ENCODE measurements at regions not wholly inside any gene's neighbourhood (a gene's known extent, or its start where the extent isn't known, plus 50 kb on each side); places are given as distances from the start of the nearest gene placed in this dataset.
"Not testable (repeated sequence)": the region's sequence is repeated elsewhere in the genome, so short reads cannot be mapped to it uniquely, and the experiment has no call there.

- H3K4me3 Mint-ChIP-seq, result no peak overlapping the region
- no peaks in the 10 kb centered on the region for H3K36me3 Mint-ChIP-seq (ENCODE audit: low read depth)
- no peaks in the 10 kb centered on the region for H3K4me1 Mint-ChIP-seq (ENCODE audit: low read depth)
- H3K27ac Mint-ChIP-seq, result no peak overlapping the region
- intact Hi-C loops (cut with micrococcal nuclease), result no loop called here
- H3K27me3 Mint-ChIP-seq (ENCODE audit: insufficient read depth), result no peaks in the 10 kb centered on the region
- DNase-seq (ENCODE audit: low spot score), result no peak
- H3K9me3 Mint-ChIP-seq, result peaks cover 27% of the 10 kb centered on the region
Observed at GRCh38 chr13:62207388-62207787, 791.7 kb upstream of the PCDH20 start.

- intact Hi-C loops (cut with micrococcal nuclease), result no loop called here
- Mint-ChIP-seq H3K9me3 (peaks cover 27% of the 10 kb centered on the region), H3K4me1 (ENCODE audit: low read depth) (no peaks in the 10 kb centered on the region), H3K27ac (no peak overlapping the region), H3K27me3 (ENCODE audit: insufficient read depth) (no peaks in the 10 kb centered on the region), H3K4me3 (no peak overlapping the region), H3K36me3 (ENCODE audit: low read depth) (no peaks in the 10 kb centered on the region)
- no peak for DNase-seq (ENCODE audit: low spot score)
Observed at GRCh38 chr13:62206165-62206564, 790.5 kb upstream of the PCDH20 start.

- Mint-ChIP-seq H3K4me1 (ENCODE audit: low read depth) (no peaks in the 10 kb centered on the region), H3K27me3 (ENCODE audit: insufficient read depth) (no peaks in the 10 kb centered on the region), H3K4me3 (no peak overlapping the region), H3K36me3 (ENCODE audit: low read depth) (no peaks in the 10 kb centered on the region), H3K27ac (no peak overlapping the region), H3K9me3 (peaks cover 29% of the 10 kb centered on the region)
- DNase-seq (ENCODE audit: low spot score), result no peak
- intact Hi-C loops (cut with micrococcal nuclease), result no loop called here
Observed at GRCh38 chr13:62205273-62205672, 789.6 kb upstream of the PCDH20 start.

DNA sequence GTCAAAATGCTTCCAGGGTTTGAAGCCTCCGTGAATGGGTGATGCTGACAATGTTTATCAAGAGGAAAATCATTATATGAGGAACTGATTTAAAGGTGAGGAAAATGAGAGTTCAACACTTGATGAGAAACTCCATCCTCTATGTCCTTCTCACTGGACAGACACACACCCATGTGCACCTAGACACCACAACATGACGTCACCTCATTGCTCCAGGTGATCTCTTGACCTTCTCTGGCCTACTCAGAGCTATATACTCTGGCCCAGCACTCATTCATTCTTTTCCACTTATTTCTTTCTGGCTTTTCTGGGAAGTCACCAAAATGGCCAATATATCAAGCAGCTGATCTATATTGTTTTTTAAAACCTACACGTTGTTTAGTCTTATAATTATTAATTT lies 778.7 kb upstream of the PCDH20 start:
- Mint-ChIP-seq H3K4me3 (no peak overlapping the region), H3K27me3 (ENCODE audit: insufficient read depth) (no peaks in the 10 kb centered on the region), H3K36me3 (ENCODE audit: low read depth) (no peaks in the 10 kb centered on the region)

GRCh38 chr13:62193919-62194318 lies 778.3 kb upstream of the PCDH20 start:
- DNase-seq (ENCODE audit: low spot score), result no peak
- intact Hi-C loops (cut with micrococcal nuclease), result no loop called here
- Mint-ChIP-seq H3K27me3 (ENCODE audit: insufficient read depth) (no peaks in the 10 kb centered on the region), H3K27ac (no peak overlapping the region), H3K9me3 (peaks cover 4% of the 10 kb centered on the region), H3K36me3 (ENCODE audit: low read depth) (no peaks in the 10 kb centered on the region), H3K4me1 (ENCODE audit: low read depth) (no peaks in the 10 kb centered on the region), H3K4me3 (no peak overlapping the region)

More for the DNA sequence above, 778.7 kb upstream of the PCDH20 start:
- Mint-ChIP-seq H3K27ac (no peak overlapping the region), H3K9me3 (peaks cover 4% of the 10 kb centered on the region), H3K4me1 (ENCODE audit: low read depth) (no peaks in the 10 kb centered on the region)
- intact Hi-C loops (cut with micrococcal nuclease), result no loop called here
- no peak for DNase-seq (ENCODE audit: low spot score)

GRCh38 chr13:62185631-62186255 lies 770.1 kb upstream of the PCDH20 start:
- Mint-ChIP-seq H3K4me1 (ENCODE audit: low read depth) (no peaks in the 10 kb centered on the region), H3K36me3 (ENCODE audit: low read depth) (no peaks in the 10 kb centered on the region), H3K27ac (no peak overlapping the region), H3K4me3 (no peak overlapping the region), H3K27me3 (ENCODE audit: insufficient read depth) (no peaks in the 10 kb centered on the region), H3K9me3 (peaks cover 5% of the 10 kb centered on the region)
- intact Hi-C loops (cut with micrococcal nuclease), result no loop called here
- DNase-seq (ENCODE audit: low spot score), result no peak

DNA sequence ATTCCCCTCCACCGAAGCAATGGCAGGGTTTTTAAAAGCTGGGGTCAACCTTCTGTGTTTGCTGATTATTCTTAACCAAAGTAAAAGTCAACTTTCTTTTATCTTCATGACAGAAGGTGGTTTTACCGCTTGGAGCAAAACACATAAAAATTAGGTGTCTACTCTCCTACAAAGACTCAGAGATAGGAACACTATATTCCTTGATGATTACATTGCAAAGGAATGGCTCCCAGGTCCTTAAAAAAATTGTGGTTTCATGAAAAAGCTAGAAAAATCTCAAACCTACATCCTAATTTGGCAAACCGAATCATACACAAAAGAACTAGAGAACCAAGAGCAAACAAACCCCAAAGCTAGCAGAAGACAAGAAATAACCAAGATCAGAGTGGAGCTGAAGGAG lies 760.4 kb upstream of the PCDH20 start:
- H3K36me3 Mint-ChIP-seq (ENCODE audit: low read depth), result no peaks in the 10 kb centered on the region
- intact Hi-C loops (cut with micrococcal nuclease), result no loop called here
- H3K4me1 Mint-ChIP-seq (ENCODE audit: low read depth), result no peaks in the 10 kb centered on the region
- no peak overlapping the region for H3K27ac Mint-ChIP-seq
- no peaks in the 10 kb centered on the region for H3K27me3 Mint-ChIP-seq (ENCODE audit: insufficient read depth)
- peaks cover 4% of the 10 kb centered on the region for H3K9me3 Mint-ChIP-seq
- no peak for DNase-seq (ENCODE audit: low spot score)
- no peak overlapping the region for H3K4me3 Mint-ChIP-seq

GRCh38 chr13:62173958-62174357 lies 758.3 kb upstream of the PCDH20 start:
- no peak for DNase-seq (ENCODE audit: low spot score)

GRCh38 chr13:62171697-62172096 lies 756.0 kb upstream of the PCDH20 start:
- no peak overlapping the region for H3K4me3 Mint-ChIP-seq
- H3K36me3 Mint-ChIP-seq (ENCODE audit: low read depth), result no peaks in the 10 kb centered on the region
- no peaks in the 10 kb centered on the region for H3K4me1 Mint-ChIP-seq (ENCODE audit: low read depth)
- no peaks in the 10 kb centered on the region for H3K27me3 Mint-ChIP-seq (ENCODE audit: insufficient read depth)
- H3K9me3 Mint-ChIP-seq, result peaks cover 4% of the 10 kb centered on the region
- no peak for DNase-seq (ENCODE audit: low spot score)
- intact Hi-C loops (cut with micrococcal nuclease), result no loop called here
- no peak overlapping the region for H3K27ac Mint-ChIP-seq

More at GRCh38 chr13:62173958-62174357, 758.3 kb upstream of the PCDH20 start:
- H3K4me1 Mint-ChIP-seq (ENCODE audit: low read depth), result no peaks in the 10 kb centered on the region
- peaks cover 8% of the 10 kb centered on the region for H3K9me3 Mint-ChIP-seq
- intact Hi-C loops (cut with micrococcal nuclease), result no loop called here
- H3K27ac Mint-ChIP-seq, result no peak overlapping the region
- H3K36me3 Mint-ChIP-seq (ENCODE audit: low read depth), result no peaks in the 10 kb centered on the region
- no peaks in the 10 kb centered on the region for H3K27me3 Mint-ChIP-seq (ENCODE audit: insufficient read depth)
- no peak overlapping the region for H3K4me3 Mint-ChIP-seq

GRCh38 chr13:62168891-62169290 lies 753.2 kb upstream of the PCDH20 start:
- no peaks in the 10 kb centered on the region for H3K27me3 Mint-ChIP-seq (ENCODE audit: insufficient read depth)
- no peaks in the 10 kb centered on the region for H3K36me3 Mint-ChIP-seq (ENCODE audit: low read depth)

GRCh38 chr13:62167650-62168172 lies 752.1 kb upstream of the PCDH20 start:
- Mint-ChIP-seq H3K9me3 (peaks cover 4% of the 10 kb centered on the region), H3K27ac (no peak overlapping the region), H3K27me3 (ENCODE audit: insufficient read depth) (no peaks in the 10 kb centered on the region), H3K36me3 (ENCODE audit: low read depth) (no peaks in the 10 kb centered on the region), H3K4me3 (no peak overlapping the region), H3K4me1 (ENCODE audit: low read depth) (no peaks in the 10 kb centered on the region)
- intact Hi-C loops (cut with micrococcal nuclease), result no loop called here
- no peak for DNase-seq (ENCODE audit: low spot score)

More at GRCh38 chr13:62168891-62169290, 753.2 kb upstream of the PCDH20 start:
- Mint-ChIP-seq H3K4me1 (ENCODE audit: low read depth) (no peaks in the 10 kb centered on the region), H3K27ac (no peak overlapping the region), H3K4me3 (no peak overlapping the region), H3K9me3 (peaks cover 4% of the 10 kb centered on the region)
- DNase-seq (ENCODE audit: low spot score), result no peak
- intact Hi-C loops (cut with micrococcal nuclease), result no loop called here

DNA sequence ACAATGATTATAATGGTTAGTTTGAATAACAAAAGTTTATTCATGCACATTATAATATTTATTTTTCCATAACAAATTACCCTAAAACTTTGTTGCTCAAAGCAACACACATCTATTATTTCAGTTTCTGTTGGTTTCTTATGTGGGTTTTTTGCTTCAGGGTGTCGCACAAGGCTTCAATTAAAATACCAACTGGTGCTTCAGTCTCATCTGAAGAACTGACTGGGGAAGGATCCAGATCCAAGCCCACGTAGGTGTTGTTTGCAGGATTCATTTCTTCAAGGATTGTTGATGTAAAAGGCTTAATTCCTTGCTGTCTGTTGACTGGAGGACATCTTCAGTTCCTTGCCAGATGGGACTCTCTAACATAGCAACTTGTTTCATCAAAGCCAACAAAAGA lies 747.2 kb upstream of the PCDH20 start:
- intact Hi-C loops (cut with micrococcal nuclease), result no loop called here
- Mint-ChIP-seq H3K4me3 (no peak overlapping the region), H3K27ac (no peak overlapping the region)

GRCh38 chr13:62158520-62158919 lies 742.9 kb upstream of the PCDH20 start:
- Mint-ChIP-seq H3K4me1 (ENCODE audit: low read depth) (no peaks in the 10 kb centered on the region), H3K9me3 (peaks cover 9% of the 10 kb centered on the region), H3K36me3 (ENCODE audit: low read depth) (no peaks in the 10 kb centered on the region), H3K4me3 (no peak overlapping the region), H3K27ac (no peak overlapping the region), H3K27me3 (ENCODE audit: insufficient read depth) (no peaks in the 10 kb centered on the region)
- DNase-seq (ENCODE audit: low spot score), result no peak
- intact Hi-C loops (cut with micrococcal nuclease), result no loop called here

More for the DNA sequence above, 747.2 kb upstream of the PCDH20 start:
- H3K36me3 Mint-ChIP-seq (ENCODE audit: low read depth), result no peaks in the 10 kb centered on the region
- no peaks in the 10 kb centered on the region for H3K4me1 Mint-ChIP-seq (ENCODE audit: low read depth)
- H3K9me3 Mint-ChIP-seq, result no peaks in the 10 kb centered on the region
- no peak for DNase-seq (ENCODE audit: low spot score)
- no peaks in the 10 kb centered on the region for H3K27me3 Mint-ChIP-seq (ENCODE audit: insufficient read depth)

GRCh38 chr13:62151724-62152123 lies 736.1 kb upstream of the PCDH20 start:
- DNase-seq (ENCODE audit: low spot score); intact Hi-C loops (cut with micrococcal nuclease); H3K27ac Mint-ChIP-seq; H3K36me3 Mint-ChIP-seq (ENCODE audit: low read depth); H3K4me3 Mint-ChIP-seq; H3K4me1 Mint-ChIP-seq (ENCODE audit: low read depth); H3K27me3 Mint-ChIP-seq (ENCODE audit: insufficient read depth): not testable (repeated sequence)
- H3K9me3 Mint-ChIP-seq, result peaks cover 31% of the 10 kb centered on the region

All from activated T-helper 1 cell treated with anti-CD3 and anti-CD28 coated beads, Interleukin-12 subunit alpha, Interleukin-12 subunit beta, Interleukin-2, Interleukin-4 antibody, amounts not matched to agents 30 ng/mL and 10 ng/mL and 1 ng/mL, durations not matched to agents 14 hours and 24 hours and 36 hours (primary cell).